WI38 (cell line): ENCODE measurements at regions not wholly inside any gene's neighbourhood (a gene's known extent, or its start where the extent isn't known, plus 50 kb on each side); places are given as distances from the start of the nearest gene placed in this dataset.

Experiments
- H3K4me3 ChIP-seq: 2 replicates; pipeline ENCODE4 v1.5.1; 2011; ENCODE audit warnings: low read depth, mild to moderate bottlenecking, control low read depth, low read length
- TF ChIP-seq, protein P1 (sequence below): IDR thresholded peaks from 2 replicates; pipeline ENCODE4 v1.5.1; 2012; ENCODE audit warnings: low read depth, mild to moderate bottlenecking, control low read depth, low read length

DNA sequence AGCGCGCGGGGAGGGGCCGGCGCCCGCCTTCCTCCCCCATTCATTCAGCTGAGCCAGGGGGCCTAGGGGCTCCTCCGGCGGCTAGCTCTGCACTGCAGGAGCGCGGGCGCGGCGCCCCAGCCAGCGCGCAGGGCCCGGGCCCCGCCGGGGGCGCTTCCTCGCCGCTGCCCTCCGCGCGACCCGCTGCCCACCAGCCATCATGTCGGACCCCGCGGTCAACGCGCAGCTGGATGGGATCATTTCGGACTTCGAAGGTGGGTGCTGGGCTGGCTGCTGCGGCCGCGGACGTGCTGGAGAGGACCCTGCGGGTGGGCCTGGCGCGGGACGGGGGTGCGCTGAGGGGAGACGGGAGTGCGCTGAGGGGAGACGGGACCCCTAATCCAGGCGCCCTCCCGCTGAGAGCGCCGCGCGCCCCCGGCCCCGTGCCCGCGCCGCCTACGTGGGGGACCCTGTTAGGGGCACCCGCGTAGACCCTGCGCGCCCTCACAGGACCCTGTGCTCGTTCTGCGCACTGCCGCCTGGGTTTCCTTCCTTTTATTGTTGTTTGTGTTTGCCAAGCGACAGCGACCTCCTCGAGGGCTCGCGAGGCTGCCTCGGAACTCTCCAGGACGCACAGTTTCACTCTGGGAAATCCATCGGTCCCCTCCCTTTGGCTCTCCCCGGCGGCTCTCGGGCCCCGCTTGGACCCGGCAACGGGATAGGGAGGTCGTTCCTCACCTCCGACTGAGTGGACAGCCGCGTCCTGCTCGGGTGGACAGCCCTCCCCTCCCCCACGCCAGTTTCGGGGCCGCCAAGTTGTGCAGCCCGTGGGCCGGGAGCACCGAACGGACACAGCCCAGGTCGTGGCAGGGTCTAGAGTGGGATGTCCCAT lies 232.8 kb downstream of the SEC14L1 start:
- TF ChIP-seq, protein P1, sequence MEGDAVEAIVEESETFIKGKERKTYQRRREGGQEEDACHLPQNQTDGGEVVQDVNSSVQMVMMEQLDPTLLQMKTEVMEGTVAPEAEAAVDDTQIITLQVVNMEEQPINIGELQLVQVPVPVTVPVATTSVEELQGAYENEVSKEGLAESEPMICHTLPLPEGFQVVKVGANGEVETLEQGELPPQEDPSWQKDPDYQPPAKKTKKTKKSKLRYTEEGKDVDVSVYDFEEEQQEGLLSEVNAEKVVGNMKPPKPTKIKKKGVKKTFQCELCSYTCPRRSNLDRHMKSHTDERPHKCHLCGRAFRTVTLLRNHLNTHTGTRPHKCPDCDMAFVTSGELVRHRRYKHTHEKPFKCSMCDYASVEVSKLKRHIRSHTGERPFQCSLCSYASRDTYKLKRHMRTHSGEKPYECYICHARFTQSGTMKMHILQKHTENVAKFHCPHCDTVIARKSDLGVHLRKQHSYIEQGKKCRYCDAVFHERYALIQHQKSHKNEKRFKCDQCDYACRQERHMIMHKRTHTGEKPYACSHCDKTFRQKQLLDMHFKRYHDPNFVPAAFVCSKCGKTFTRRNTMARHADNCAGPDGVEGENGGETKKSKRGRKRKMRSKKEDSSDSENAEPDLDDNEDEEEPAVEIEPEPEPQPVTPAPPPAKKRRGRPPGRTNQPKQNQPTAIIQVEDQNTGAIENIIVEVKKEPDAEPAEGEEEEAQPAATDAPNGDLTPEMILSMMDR, result no peak
- H3K4me3 ChIP-seq, result peak overlapping the region; percentile 91

DNA sequence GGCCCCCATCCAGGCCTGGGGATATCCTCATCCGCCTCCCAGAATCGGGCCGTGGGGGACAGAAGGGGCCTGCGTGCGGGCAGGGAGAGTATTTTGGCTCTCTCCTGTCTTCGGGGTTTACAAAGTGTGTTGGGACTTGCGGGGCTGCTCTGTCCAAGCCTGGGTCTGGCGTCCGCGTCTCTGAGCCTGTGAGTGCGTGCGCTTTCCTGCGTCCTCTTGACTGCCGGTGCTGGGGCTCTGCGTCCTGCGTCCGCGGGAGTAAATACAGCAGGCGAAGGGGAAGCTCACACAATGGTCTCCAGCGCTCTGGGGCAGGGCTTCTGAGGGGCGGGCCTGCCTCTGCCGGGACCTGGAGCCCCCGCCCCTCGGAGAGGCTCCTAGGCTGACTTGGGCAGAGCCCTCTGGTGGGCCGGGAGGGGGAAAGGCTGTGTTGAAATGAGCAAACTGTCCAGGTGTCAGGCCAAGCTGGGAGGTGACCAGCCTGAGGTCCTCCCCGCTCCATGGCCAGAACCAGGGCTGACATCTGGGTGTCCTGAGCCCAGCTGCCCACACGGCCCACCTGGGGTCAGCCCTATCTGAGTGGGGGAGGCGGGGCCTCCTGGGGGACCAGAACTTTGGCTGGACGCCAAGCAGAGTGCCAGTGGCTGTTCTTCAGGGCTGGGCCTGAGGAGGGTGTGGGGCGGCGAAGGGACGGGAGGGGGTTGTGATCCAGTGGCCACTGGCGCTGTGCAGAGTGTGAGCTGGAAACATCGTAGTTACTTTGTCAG lies 233.6 kb downstream of the SEC14L1 start:
- H3K4me3 ChIP-seq, result peak overlapping the region; percentile 91
- TF ChIP-seq, protein P1, result peak; percentile 23

DNA sequence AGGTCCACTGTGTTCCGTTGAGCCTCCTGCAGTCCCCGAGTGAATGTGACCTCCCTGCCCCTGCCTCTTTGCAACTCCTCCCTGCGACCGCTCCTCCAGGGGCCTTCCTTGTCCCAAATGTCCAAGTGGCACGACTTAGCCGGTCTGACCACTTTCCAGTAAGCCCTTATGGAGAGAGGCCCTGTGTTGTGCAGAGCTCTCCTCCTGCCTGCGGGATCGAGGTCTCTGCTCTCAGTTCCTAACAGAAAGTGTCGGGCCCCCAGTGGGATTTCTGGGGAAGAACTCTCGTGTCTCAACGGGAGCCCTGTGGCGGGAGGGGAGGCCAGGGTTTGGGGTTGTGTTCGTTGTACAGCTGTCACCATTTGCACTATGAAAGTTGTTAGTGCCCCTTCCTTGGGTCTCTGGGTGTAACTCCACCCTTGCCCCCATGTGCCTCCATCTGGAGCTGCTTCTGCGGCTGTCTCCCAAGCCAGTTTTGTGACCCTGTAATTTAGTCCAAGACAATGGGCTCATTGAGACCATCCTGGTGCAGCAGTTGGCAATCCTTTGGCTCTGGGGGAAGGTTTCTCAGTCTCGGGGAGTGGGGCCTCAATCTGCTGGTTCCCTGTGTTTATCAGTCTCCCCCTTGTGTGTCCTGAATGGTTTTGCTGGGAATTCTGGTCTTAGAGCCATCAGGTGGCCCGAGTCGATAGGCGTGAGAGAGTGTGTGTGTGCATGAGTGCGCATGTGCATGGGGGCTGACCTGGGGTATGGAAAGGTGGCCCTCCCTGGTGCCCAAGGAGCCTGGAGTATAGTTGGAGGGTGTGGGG lies 234.5 kb downstream of the SEC14L1 start:
- TF ChIP-seq, protein P1, result no peak
- H3K4me3 ChIP-seq, result peak overlapping the region; percentile 91

DNA sequence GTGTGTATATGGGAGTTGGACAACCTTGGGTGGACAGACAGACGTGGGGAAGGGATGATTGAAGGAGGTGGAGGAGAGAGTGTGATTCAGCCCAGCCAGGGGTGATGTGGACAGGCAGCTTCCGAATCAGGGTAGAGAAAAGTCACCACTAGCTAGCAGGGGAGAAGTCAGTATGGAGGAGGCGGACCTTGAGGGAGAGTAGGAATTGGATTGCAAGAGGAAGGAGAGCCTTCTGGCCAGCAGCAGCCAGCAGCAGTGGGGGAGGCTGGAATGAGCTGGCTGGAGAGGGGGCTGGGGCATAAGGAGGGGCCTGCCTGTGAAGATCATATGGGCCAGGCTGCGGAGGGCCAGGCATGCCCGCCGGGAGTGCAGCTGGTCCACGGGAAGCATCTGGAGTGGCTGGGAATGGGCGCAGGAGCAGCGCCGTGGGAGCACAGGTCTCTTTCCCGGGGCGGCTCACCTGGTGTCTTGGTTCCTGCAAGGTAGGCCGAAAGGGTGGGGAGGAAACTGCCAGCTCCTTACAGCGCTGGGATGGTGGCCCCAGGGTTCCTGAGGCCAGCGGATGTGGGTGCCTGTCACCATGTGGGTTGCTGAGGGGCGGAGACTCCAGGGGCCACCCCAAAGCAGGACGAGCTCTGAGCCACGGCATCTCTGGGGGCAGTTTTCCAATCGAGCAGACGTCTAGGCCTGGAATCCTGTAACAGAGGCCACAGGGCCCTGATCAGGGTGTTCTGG lies 235.3 kb downstream of the SEC14L1 start:
- peak overlapping the region; percentile 91 for H3K4me3 ChIP-seq
- TF ChIP-seq, protein P1, result no peak

DNA sequence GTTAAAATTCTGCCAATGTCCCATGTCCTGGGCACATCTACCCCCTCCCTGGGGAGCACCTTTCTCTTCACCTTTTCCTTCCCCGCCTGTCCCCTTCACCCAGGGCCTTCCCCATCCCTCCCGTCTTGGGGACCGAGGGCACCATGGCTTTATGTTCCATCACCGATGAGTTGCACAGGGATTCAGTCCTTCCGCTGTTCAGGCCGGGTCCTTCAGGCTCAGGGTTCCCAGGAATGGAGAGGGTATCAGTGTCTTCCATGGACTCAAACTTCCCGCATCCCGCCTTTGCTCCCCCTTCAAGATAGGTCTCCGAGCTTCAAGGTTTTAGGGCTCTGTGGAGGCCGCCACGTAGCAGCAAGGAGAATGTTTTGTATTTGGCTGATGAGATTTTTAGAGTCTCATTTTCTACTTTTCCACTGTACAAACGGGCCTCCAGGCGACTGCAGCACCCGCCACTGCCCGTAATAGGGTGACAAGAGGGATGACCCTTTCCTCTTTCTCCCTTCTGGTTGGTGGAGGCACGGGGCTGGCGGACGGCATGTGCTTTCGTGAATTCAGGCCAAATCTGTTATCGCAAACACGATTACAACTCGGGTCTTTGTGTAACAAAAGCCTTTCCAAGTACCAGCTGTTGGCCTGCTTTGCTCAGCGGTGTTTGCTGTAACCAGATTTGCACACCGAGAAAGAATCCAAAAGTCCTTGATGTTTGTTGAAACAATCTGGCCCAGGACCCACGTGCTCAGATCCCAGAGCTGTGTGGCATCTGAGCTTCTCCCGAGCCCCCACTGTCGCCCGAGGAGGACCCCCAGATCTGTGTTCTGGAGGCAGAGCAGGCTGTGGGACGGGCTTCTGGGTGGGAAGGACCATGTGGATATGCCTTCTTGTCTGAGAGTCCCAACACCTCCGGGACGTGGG lies 236.3 kb downstream of the SEC14L1 start:
- TF ChIP-seq, protein P1, result no peak
- peak overlapping the region; percentile 91 for H3K4me3 ChIP-seq
